ENCODE measurements at regions not wholly inside any gene's neighbourhood (a gene's known extent, or its start where the extent isn't known, plus 50 kb on each side); places are given as distances from the start of the nearest gene placed in this dataset.
A peak's percentile ranks its signal among the peaks of the same experiment; 100 is the strongest.

DNA sequence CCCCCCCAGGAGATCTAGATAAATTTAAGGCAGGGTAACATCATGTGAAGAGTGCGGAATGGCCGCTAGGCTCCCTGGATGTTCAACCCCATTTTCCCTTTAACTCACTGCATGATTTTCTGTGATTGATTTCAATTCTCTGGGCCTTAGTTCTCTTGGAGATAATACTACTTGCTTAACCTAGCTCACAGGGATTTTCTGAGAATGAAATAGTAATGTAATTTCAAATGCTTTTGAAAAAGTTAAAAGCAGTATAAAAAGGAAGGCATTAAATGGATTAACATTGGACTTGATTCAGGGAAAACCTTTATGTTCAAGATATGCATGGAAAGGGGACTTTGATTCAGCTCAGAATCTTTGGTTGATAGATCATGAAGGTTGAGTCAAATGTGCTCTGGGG is 90.9 kb downstream of the KIF4B start:
- no peak for DNase-seq (ENCODE audit: low read depth)
- TF ChIP-seq, protein P1, sequence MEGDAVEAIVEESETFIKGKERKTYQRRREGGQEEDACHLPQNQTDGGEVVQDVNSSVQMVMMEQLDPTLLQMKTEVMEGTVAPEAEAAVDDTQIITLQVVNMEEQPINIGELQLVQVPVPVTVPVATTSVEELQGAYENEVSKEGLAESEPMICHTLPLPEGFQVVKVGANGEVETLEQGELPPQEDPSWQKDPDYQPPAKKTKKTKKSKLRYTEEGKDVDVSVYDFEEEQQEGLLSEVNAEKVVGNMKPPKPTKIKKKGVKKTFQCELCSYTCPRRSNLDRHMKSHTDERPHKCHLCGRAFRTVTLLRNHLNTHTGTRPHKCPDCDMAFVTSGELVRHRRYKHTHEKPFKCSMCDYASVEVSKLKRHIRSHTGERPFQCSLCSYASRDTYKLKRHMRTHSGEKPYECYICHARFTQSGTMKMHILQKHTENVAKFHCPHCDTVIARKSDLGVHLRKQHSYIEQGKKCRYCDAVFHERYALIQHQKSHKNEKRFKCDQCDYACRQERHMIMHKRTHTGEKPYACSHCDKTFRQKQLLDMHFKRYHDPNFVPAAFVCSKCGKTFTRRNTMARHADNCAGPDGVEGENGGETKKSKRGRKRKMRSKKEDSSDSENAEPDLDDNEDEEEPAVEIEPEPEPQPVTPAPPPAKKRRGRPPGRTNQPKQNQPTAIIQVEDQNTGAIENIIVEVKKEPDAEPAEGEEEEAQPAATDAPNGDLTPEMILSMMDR (IDR thresholded peaks at IDR 0.05; ENCODE audit: insufficient read depth, low read depth, low read length, missing control alignments) = no peak

DNA sequence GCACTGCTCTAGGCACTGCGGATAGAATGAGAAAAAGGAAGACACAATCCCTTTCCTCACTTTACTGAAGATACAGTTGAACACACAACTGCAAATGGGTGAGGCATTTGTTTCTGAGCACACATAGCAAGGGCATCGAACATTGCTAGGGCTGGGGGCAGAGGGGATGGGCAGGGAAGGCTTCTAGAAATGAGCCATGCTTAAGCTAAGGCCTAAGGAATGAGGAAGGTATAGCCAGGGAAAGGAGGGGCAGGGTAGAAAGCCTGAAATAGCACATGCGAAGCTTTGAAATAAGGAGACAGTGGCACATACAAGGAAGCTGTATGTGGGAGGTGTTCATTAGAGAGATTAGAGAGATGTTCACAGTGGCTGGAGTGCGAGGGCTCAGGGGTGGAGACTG is 92.7 kb downstream of the KIF4B start:
- DNase-seq (ENCODE audit: low read depth) = peak; percentile 69
- no peak overlapping the region for H3K4me3 ChIP-seq (ENCODE audit: low read length)
- TF ChIP-seq, protein P1 (IDR thresholded peaks at IDR 0.05; ENCODE audit: insufficient read depth, low read depth, low read length, missing control alignments) = no peak

More for the DNA sequence above, 90.9 kb downstream of the KIF4B start:
- H3K4me3 ChIP-seq (ENCODE audit: low read length) = no peak overlapping the region

DNA sequence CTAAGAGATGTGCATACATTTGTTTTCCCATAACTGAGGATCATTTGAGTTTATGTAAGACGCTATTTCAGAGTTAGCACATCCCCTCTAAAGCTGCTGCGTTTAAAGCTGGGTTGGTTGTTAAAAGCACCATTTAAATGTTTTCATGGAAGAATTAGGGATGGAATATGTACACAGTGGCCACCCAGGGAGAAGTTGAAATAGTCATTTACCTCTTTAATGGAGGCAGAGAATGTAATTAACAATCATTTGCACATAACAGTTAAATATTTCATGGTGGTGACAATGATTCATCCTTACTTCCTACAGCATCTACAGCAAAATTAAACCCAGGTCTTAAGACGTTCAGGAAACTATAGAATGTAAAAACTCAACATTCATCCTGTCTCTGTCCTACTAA is 100.3 kb downstream of the KIF4B start:
- H3K4me3 ChIP-seq (ENCODE audit: low read length) = no peak overlapping the region
- TF ChIP-seq, protein P1 (IDR thresholded peaks at IDR 0.05; ENCODE audit: insufficient read depth, low read depth, low read length, missing control alignments) = no peak
- DNase-seq (ENCODE audit: low read depth) = no peak

DNA sequence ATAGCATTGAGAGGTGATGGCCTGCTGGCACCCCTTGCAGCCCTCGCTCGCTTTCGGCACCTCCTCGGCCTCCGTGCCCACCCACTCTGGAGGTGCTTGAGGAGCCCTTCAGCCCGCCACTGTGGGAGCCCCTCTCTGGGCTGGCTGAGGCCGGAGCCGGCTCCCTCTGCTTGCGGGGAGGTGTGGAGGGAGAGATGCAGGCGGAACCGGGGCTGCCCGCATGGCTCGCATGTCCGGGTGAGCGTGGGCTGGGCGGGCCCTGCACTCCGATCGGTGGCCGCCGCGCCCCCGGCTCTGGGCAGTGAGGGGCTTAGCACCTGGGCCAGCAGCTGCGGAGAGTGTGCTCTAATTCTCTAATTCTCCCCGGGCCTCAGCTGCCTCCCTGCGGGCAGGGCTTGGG is 101.1 kb downstream of the KIF4B start:
- DNase-seq (ENCODE audit: low read depth) = no peak
- TF ChIP-seq, protein P1 (IDR thresholded peaks at IDR 0.05; ENCODE audit: insufficient read depth, low read depth, low read length, missing control alignments) = no peak

DNA sequence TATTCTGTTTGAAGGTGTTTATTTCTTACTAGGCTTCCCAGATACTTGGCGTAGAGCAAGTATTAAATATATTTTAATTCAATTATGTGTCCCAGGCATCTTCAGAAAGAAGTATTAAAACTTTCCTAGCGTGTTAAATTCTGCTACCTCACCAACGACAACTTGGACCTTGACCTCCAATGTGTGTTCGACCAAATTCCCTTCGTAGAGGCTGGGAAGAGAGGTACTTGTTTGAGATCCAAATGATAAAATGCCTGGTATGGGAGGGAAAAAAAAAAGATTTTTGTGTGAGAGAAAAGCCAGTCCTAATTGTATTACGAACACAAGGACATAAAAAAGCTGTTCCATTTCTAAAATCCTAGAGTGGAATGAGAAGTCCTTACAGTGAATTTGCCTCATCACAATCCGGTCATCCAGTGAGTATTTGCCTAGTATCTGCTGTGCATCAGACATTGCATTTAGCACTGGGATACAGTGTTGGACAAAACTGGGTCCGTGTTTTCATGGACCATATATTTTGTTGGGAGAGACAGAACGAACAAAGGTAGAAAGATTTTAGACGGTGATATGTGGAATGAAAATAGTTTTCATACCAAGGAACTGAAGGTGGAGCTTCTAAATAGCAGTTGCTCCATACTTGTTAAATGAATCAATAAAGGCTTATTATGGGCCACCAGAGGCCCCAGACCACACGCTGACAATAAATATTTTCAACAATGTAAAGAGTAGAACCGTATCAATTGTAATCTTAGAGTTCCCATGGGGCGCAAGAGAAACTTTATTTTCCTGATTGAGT is 103.1 kb downstream of the KIF4B start:
- no peak overlapping the region for H3K4me3 ChIP-seq (ENCODE audit: low read length)
- TF ChIP-seq, protein P1 (IDR thresholded peaks at IDR 0.05; ENCODE audit: insufficient read depth, low read depth, low read length, missing control alignments) = no peak
- DNase-seq (ENCODE audit: low read depth) = no peak

More for the DNA sequence above, 101.1 kb downstream of the KIF4B start:
- no peak overlapping the region for H3K4me3 ChIP-seq (ENCODE audit: low read length)

DNA sequence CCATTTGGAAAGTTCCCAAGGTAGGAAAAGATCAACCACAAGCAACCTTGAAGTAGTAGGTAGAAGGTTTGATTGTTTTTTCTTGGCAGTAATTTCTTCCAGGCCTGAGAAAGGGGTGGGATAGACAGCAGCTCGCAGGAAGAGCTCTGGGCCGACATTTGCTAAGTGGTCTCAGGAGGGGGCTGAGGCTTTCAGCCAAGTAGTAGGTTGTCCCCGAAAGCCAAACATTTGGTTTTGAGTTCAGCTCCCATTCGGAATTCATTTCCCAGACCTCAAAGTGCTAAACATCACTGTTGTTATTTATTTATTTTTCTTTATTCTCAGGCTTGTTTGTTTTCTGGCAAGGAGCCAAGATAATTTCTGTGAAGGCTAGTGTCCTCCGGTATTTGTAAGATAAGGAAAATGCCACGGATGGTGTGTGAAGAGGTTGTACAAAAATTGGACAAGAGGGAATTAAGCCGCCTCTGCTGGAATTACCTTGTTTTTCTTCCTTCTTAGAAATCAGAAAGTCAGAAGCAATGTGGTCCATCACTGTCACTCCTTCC is 112.1 kb downstream of the KIF4B start:
- H3K4me3 ChIP-seq (ENCODE audit: low read length) = no peak overlapping the region
- DNase-seq (ENCODE audit: low read depth) = no peak
- TF ChIP-seq, protein P1 (IDR thresholded peaks at IDR 0.05; ENCODE audit: insufficient read depth, low read depth, low read length, missing control alignments) = no peak
